ENCODE measurements at regions not wholly inside any gene's neighbourhood (a gene's known extent, or its start where the extent isn't known, plus 50 kb on each side); places are given as distances from the start of the nearest gene placed in this dataset.

GRCh38 chr4:66704243-66704642 lies 841.1 kb downstream of the CENPC start:
- TF ChIP-seq CTCF (conservative IDR thresholded peaks at IDR 0.05), result no peak

GRCh38 chr4:66694739-66695138 lies 850.6 kb downstream of the CENPC start:
- no peak overlapping the region for H3K27ac ChIP-seq
- no peak for TF ChIP-seq CTCF (conservative IDR thresholded peaks at IDR 0.05)

More at GRCh38 chr4:66704243-66704642, 841.1 kb downstream of the CENPC start:
- no peak overlapping the region for H3K27ac ChIP-seq

- no peak for TF ChIP-seq CTCF (conservative IDR thresholded peaks at IDR 0.05)
- no peak overlapping the region for H3K27ac ChIP-seq
Observed at GRCh38 chr4:66693694-66694093, 851.6 kb downstream of the CENPC start.

- peak; percentile 63 for TF ChIP-seq CTCF (conservative IDR thresholded peaks at IDR 0.05)
- no peak overlapping the region for H3K27ac ChIP-seq
Observed at GRCh38 chr4:66691101-66691500, 854.2 kb downstream of the CENPC start.

GRCh38 chr4:66688674-66689073 lies 856.6 kb downstream of the CENPC start:
- peak; percentile 78 for TF ChIP-seq CTCF (conservative IDR thresholded peaks at IDR 0.05)
- no peak overlapping the region for H3K27ac ChIP-seq

GRCh38 chr4:66687459-66687858 lies 857.8 kb downstream of the CENPC start:
- no peak for TF ChIP-seq CTCF (conservative IDR thresholded peaks at IDR 0.05)
- no peak overlapping the region for H3K27ac ChIP-seq

GRCh38 chr4:66681962-66682361 lies 863.3 kb downstream of the CENPC start:
- no peak for TF ChIP-seq CTCF (conservative IDR thresholded peaks at IDR 0.05)
- H3K27ac ChIP-seq, result no peak overlapping the region

GRCh38 chr4:66667249-66667648 lies 878.1 kb downstream of the CENPC start:
- H3K27ac ChIP-seq, result no peak overlapping the region
- TF ChIP-seq CTCF (conservative IDR thresholded peaks at IDR 0.05), result no peak
